NCI-H1436 (cell line): ENCODE measurements at regions not wholly inside any gene's neighbourhood (a gene's known extent, or its start where the extent isn't known, plus 50 kb on each side); places are given as distances from the start of the nearest gene placed in this dataset.
A peak's percentile ranks its signal among the peaks of the same experiment; 100 is the strongest.
"Not testable (repeated sequence)": the region's sequence is repeated elsewhere in the genome, so short reads cannot be mapped to it uniquely, and the experiment has no call there.

ENCODE experiments used
- DNase-seq: peaks from one replicate; lab custom pipeline; 2025; lab: John Stamatoyannopoulos, UW

GRCh38 chr6:6412700-6413099 is 92.2 kb upstream of the F13A1 start:
- DNase-seq, result no peak

GRCh38 chr6:6414931-6415330 is 94.5 kb upstream of the F13A1 start:
- DNase-seq, result no peak

- no peak for DNase-seq
Observed at GRCh38 chr6:6417475-6417874, 97.0 kb upstream of the F13A1 start.

DNA sequence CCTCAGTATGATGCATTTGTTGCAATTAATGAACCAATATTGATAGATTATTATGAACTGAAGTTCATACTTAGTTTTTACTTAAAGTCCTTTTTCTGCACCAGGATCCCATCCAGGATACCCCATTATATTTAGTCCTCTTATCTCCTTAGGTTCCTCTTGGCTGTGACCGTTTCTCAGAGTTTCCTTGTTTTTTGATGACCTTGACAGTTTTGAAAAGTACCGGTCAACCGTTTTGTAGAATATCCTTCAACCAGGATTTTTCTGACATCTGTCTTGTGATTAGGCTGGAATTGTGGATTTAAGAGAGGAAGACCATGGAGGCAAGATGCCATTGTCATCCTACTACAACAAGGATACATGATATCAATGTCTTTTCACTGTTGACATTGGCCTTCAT is 98.0 kb upstream of the F13A1 start:
- DNase-seq, result no peak

- no peak for DNase-seq
Observed at GRCh38 chr6:6420107-6420506, 99.6 kb upstream of the F13A1 start.

DNA sequence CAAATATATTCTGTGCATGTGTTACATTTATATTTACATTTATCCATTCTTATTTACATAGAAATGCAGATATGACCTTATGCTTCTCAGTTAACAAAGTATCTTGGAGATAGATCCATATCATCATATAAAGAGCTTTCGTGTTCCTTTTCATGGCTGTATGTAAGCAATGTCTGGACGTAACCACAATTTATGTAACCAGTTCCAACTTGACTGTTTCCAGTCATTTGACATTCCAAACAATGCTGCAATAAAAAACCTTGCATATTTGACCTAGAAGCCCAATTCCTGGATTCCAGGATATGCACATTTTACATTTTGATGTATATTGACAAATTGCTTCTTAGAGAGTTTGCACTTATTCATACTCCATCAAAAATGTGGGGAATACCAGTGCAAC is 113.7 kb upstream of the F13A1 start:
- no peak for DNase-seq

DNA sequence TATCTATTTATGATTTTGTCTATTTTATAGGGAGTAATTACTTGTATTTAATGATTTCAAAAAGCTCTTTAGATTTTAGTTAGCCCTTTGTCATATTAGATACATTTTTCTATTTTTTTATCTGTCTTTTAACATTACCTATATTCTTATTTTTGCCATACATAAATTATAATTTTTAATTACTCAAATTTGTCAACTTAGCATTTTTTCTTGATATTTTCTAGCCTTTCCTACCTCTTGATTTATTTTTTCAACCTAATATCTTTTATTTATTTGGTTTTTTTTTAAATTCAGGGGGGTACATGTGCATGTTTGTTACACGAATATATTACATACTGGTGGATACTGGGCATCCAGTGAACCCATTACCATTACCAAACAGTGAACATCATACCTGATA is 114.3 kb upstream of the F13A1 start:
- DNase-seq, result no peak

DNA sequence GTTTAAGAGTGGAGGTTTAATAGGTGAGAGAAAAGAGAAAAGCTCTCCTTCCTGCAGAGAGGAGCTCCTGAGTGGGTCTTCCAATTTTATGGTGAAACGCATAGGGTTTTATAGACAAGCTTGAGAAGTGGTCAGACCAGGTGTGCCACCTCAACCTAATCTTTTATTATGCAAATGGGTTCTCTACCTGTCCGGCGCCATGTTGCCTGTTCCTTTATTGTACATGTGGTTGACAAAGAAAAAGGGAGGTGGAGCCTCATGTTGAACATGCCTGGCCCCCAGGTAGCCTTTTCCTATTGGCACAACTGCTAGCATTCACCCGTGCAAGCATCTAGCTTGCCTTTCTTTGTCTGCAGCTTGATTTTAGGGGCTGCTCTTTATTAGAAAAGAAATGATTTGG is 115.9 kb upstream of the F13A1 start:
- no peak for DNase-seq

DNA sequence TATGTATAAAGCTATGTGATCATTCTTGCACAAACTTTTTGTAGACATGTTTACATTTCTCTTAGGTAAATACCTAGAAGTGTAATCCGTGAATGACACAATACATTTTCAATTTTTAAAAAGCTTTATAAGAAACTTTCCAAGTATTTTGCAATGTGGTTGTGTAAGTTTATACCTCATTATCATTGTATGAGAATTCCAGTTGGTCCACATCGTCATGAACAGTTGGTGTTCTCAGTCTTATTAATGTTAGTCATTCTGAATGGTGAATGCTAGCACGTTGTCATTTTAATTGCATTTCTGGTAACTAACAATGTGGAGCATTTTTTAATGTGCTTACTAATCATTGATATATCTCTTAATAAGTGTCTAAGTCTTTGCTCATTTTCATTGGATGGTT is 116.5 kb upstream of the F13A1 start:
- DNase-seq, result no peak

DNA sequence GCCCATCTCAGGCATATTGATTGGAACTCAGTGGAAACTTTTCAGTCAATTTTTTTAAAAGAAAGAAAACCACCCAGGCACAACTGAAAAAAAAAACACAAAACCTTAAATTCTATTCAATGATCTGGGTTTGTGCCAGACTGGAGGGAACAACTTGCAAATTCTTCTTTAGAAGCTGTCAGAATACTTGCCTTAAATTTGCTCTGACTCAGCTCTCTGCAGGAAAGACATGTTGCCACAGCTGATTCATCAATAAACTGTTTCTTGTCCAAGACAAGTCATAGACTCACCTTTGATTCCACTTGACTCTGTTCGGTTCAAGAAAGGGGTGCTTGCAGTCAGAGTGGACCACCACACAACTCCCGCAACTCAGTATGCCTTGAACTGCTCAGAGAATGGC is 117.8 kb upstream of the F13A1 start:
- DNase-seq, result no peak

GRCh38 chr6:6439778-6440177 is 119.3 kb upstream of the F13A1 start:
- DNase-seq, result no peak

GRCh38 chr6:6452002-6452401 is 131.5 kb upstream of the F13A1 start:
- no peak for DNase-seq

DNA sequence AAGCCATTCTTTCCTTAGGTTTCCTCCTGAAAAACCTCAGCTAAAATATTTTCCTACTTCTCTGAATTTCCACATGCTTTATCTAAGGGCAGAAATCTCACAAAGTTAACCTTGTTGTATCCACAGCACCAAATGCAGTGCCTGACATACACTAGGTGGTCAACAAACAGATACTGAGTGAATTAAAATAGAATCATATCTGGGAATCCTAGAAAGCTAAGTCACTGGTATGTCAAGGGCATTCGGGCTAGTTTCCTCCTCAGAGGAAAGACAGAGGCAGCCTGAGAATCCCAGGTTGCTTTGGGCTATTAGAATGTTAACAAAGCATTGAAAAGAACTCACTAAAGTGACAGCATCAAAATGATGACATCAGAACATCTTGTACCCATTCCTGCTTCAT is 132.7 kb upstream of the F13A1 start:
- no peak for DNase-seq

- no peak for DNase-seq
Observed at GRCh38 chr6:6455272-6455671, 133.2 kb upstream of the LY86 start.

GRCh38 chr6:6458172-6458571 is 130.3 kb upstream of the LY86 start:
- no peak for DNase-seq

DNA sequence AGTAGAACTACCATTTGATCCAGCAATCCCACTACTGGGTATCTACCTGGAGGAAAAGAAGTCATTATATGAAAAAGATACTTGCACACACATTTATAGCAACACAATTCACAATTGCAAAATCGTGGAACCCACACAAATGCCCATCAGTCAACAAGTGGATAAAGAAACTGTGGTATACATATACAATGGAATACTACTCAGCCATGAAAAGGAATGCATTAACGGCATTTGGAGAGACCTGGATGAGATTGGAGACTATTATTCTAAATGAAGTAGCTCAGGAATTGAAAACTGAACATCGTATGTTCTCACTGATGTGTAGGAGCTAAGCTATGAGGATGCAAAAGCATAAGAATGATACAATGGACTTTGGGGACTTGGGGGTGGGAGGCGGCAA is 128.6 kb upstream of the LY86 start:
- not testable (repeated sequence) for DNase-seq

- DNase-seq, result no peak
Observed at GRCh38 chr6:6460416-6460815, 128.1 kb upstream of the LY86 start.

DNA sequence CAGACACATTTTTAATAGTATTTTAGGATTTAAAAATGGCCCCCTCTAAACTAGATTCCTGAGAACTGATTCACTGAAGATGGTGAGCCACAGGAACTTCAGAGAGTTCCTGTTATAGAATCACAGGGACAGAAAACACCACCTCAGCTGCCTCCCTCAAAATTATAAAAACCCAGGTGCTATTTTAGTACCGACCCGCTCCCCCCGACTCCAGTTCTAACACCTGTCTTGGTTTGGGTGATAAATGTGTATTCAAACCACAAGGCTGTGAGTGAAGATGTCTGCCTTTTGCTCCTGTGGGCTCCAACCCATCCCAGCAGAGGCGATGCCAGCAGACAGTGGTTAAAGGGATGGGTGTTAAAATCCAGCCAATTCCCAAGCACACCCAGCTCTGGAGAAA is 127.4 kb upstream of the LY86 start:
- no peak for DNase-seq

DNA sequence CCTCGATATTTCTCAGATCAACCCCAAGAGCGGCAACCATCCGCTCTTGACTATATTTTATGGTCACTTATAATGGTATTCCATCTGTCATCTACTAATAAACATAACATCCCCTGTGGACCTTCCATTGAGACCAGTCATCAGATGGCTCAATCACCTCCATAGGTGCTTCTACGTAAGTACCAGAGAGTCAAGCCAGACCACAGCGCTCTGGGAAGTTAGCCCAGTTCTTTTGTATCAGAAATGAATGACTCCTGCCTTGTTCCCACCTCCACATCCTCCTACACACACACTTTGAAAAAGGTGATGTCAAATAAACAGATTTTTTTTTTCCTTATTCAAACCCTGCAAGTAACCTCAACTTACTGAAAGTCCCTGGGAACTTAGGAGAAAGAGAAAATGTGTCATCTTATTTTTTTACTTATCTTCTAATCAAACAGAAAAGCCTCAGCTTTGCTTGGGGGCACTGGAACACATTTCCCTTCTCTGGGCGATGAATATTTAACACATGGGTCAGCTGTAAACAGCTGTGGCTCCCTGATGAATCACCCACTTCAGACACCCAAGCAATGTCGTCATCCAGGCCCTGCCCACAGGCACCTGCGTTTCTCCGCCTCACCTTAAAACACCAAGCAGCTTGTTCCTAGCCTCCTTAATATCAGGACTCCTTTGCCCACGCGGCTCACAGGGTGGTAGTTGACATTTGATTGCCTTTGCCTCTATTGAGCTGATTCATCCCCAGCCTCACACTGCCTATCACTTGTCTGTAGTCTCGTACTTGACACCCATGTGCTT is 121.4 kb upstream of the LY86 start:
- no peak for DNase-seq

- DNase-seq, result no peak
Observed at GRCh38 chr6:6469074-6469473, 119.4 kb upstream of the LY86 start.

GRCh38 chr6:6470123-6470522 is 118.4 kb upstream of the LY86 start:
- no peak for DNase-seq

DNA sequence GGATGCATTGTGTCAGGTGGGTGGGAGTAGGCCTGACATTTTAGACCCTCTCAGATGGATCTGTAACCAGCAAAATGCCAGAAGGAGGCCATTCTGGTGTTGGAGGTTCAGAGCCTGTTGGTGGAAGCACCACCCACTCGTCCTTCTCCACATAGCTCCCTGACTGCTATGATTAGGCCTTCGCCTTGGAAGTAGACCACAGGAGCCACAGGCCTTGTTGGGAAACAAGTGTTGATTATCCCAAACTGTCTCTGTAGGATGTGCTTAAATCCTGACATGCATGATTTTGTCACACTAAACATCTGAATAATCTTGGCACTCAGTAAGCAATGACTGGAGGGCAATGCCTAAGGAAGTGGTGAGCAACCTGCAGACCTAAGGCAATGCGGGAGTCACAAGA is 117.2 kb upstream of the LY86 start:
- no peak for DNase-seq

DNA sequence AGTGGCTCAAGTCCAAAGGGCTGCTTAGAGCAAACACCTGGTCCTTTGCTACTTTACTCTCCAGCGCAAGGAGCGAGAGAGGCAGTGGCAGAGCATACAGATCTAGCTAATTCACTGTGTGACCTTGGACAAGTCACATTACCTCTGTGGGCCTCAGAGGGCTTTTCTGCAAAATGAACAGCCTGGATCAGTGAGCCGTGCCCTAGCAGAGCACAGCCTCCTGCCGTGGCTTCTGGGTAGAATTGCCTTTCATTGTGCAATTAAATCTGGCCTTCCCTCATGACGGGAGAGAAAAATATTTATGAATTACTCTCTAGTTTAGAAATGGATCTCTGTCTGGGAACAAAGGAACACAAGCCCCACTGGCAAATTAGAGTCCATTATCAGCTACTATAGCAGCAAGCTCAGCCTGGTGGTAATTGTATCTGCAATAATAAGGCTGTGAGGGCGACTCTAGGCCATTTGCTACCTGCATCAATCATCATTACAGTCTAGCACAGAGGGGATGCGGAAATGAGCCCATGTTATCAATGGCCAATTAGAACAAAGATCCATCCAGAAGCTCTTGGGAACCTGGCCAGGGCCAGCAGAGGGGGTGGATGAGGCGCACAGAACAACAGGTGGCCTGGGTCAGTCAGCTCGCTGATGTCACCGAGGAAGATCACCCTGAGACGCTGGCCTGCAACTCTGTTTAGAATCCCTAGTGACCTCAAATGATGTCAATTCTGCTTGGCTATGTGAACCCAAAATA is 114.2 kb upstream of the LY86 start:
- peak; percentile 91 for DNase-seq

GRCh38 chr6:6479785-6480184 is 108.7 kb upstream of the LY86 start:
- no peak for DNase-seq
